ENCODE measurements at regions not wholly inside any gene's neighbourhood (a gene's known extent, or its start where the extent isn't known, plus 50 kb on each side); places are given as distances from the start of the nearest gene placed in this dataset.

DNA sequence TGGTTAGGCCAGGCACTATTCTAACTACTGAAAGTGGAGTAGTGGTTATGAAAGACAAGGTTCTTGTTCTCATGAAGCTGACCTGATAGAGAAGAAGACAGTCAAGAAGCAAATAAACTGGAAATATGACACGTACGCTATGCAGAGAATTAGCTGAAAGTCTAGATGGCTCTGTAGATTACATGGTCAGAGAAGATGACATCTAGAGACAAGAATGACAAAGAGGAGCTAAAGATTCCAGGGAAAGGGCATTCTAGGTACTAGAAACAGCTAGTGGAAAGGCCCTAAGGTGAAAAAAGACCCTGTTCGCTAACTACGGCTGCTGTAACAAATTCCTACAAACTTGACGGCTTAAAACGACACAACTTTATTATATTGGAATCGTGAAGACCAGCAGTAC is 68.0 kb upstream of the NRIP1 start:
- ChIA-PET POLR2A (no interaction called here), CTCF (no interaction called here)
- DNase-seq (ENCODE audit: low read depth, low spot score) = no peak
- Histone ChIP-seq H3K9me3 (ENCODE audit: control insufficient read depth, insufficient read depth, low read length) (no peaks in the 10 kb centered on the region), H3K27me3 (ENCODE audit: control insufficient read depth, insufficient read depth, low read length) (no peaks in the 10 kb centered on the region), H3K4me3 (ENCODE audit: low read depth, low read length) (no peak overlapping the region), H3K27ac (ENCODE audit: low read depth, low read length) (no peak overlapping the region)
- TF ChIP-seq CTCF (IDR thresholded peaks at IDR 0.05; ENCODE audit: low read depth, low read length) = no peak

DNA sequence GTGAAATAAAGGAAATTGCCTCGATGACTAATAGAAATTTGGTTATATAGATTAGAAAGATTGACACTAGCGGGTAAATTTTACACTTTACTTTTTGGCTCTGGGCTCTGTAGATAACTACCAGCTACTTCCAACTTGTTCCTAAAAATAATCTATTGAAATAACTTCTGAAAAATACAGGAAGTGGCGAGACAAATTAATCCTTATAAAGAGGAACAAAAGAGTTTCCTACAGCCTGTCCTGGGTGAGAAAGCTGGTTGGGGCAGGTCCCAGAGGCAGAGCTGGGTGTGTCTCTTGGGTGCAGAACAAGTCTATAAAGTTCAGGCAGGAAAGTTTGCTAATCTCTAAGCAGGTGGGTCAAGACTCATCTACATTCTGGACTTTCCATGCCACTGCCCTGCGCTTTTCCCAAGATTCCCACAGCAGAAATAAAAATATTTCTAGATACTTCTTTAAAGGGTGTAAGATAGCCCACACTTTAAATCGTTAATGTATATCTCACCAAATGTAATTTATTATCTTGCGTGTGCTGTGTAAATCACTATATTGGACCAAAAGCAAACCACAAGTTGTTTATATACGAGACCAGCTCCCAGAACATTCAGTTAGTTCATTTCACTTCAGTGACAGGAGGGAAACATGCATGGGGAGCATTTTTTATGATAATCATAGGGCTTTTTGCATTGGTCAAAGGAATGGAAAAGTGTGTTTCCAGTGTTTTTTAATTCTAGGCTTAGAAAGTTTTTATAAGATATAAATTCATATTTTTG is 70.1 kb upstream of the NRIP1 start:
- ChIA-PET CTCF (no interaction called here), POLR2A (no interaction called here)
- Histone ChIP-seq H3K27me3 (ENCODE audit: control insufficient read depth, insufficient read depth, low read length) (no peaks in the 10 kb centered on the region), H3K27ac (ENCODE audit: low read depth, low read length) (no peak overlapping the region), H3K9me3 (ENCODE audit: control insufficient read depth, insufficient read depth, low read length) (no peaks in the 10 kb centered on the region), H3K4me3 (ENCODE audit: low read depth, low read length) (no peak overlapping the region)
- DNase-seq (ENCODE audit: low read depth, low spot score) = no peak
- no peak for TF ChIP-seq CTCF (IDR thresholded peaks at IDR 0.05; ENCODE audit: low read depth, low read length)

DNA sequence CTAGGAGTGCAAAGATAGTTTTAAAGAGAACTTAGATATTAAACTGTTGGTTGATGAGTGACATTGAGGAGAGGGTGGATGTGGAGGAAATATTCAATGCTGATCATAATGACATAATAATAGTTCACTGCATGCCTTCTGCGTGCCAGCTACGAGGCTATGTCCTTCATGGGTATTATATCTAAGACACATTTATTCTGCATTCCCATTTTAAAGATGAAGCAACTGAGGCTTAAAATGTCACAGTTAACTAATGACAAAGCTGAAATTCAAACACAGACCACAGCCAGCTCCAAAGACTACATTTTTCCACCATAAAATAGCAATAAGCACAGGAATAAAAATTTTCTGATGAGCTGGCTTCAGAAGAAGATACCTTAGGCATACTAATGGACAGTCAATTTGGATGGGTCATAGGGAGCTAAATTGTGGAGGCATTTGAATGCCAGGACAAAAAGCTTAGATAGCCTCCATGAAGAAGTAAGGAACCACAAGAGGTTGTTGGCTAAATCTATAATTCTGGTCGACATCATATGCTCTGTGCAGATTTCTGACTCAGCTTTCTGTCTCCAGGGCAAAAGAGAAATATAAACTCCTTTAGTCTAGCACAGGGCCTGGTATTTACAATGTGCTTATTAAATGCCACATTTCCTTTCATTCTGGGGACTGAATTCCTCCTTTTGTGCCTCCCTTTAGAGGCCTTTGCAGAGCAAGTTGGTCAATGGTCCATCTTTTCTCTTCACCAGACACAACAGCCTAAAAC is 71.2 kb upstream of the NRIP1 start:
- no peak overlapping the region for H3K4me3 ChIP-seq (ENCODE audit: low read depth, low read length)
- no peak for DNase-seq (ENCODE audit: low read depth, low spot score)
- H3K27me3 ChIP-seq (ENCODE audit: control insufficient read depth, insufficient read depth, low read length) = peaks cover 3% of the 10 kb centered on the region
- POLR2A ChIA-PET = no interaction called here
- no peak for TF ChIP-seq CTCF (IDR thresholded peaks at IDR 0.05; ENCODE audit: low read depth, low read length)
- no peaks in the 10 kb centered on the region for H3K9me3 ChIP-seq (ENCODE audit: control insufficient read depth, insufficient read depth, low read length)
- H3K27ac ChIP-seq (ENCODE audit: low read depth, low read length) = no peak overlapping the region
- CTCF ChIA-PET = no interaction called here

DNA sequence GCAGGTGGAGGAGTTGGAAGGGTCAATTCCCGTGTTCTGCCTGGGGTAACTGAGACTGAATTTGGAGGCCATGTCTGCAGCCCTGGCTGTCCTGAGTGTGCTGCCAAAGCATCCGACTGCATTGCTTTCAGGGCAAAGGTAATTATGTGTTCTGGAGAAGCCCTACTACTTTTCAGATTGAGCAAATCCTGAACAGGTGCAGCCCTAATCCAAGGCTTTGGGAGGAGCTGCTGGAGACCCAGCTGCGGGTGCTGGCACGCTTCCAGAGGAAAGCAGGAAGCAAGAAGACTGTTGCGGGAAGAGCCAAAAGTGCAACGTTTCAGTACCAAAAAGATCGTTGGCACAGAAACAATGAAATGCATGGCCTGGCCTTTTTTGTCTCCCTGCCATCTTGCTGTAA is 73.7 kb upstream of the NRIP1 start:
- Histone ChIP-seq H3K27me3 (ENCODE audit: control insufficient read depth, insufficient read depth, low read length) (peaks cover 4% of the 10 kb centered on the region), H3K27ac (ENCODE audit: low read depth, low read length) (no peak overlapping the region), H3K4me3 (ENCODE audit: low read depth, low read length) (no peak overlapping the region), H3K9me3 (ENCODE audit: control insufficient read depth, insufficient read depth, low read length) (no peaks in the 10 kb centered on the region)
- CTCF ChIA-PET = no interaction called here
- no peak for DNase-seq (ENCODE audit: low read depth, low spot score)
- POLR2A ChIA-PET = interaction anchor here (0.6 kb wide), 1 partner anchor 755 kb away, joined by 4 read pairs; the partner anchor contains the start of gene HSPA13
- TF ChIP-seq CTCF (IDR thresholded peaks at IDR 0.05; ENCODE audit: low read depth, low read length) = no peak

DNA sequence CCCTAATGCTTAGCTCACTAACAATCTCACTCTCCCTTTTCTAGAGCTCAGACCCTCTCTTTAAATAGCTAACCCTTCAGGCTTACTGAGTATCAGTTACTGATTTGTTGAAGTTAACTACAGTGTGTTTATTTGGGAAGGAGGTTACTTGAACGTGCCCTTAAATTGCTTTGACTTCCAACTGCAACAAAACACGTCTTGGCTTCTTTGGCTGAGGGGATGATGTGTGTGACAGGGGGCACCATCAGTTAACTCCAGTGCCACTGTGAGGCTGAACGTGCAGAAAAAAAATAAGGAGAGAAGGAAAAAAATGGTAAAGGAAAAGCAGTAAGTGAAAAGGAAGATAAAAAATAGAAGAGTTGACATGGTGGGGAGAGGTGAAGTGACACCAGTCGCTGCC is 75.1 kb upstream of the NRIP1 start:
- no peak overlapping the region for H3K4me3 ChIP-seq (ENCODE audit: low read depth, low read length)
- DNase-seq (ENCODE audit: low read depth, low spot score) = no peak
- no peak for TF ChIP-seq CTCF (IDR thresholded peaks at IDR 0.05; ENCODE audit: low read depth, low read length)
- H3K27me3 ChIP-seq (ENCODE audit: control insufficient read depth, insufficient read depth, low read length) = peaks cover 7% of the 10 kb centered on the region
- no peaks in the 10 kb centered on the region for H3K9me3 ChIP-seq (ENCODE audit: control insufficient read depth, insufficient read depth, low read length)
- ChIA-PET POLR2A (no interaction called here), CTCF (no interaction called here)
- no peak overlapping the region for H3K27ac ChIP-seq (ENCODE audit: low read depth, low read length)
